Astrocyte (in vitro differentiated cells and primary cell): ENCODE measurements at regions not wholly inside any gene's neighbourhood (a gene's known extent, or its start where the extent isn't known, plus 50 kb on each side); places are given as distances from the start of the nearest gene placed in this dataset.

Source experiments
- DNase-seq: peaks from one replicate; pipeline ENCODE4 v3.0.0-alpha.2; 2010; ENCODE audit warnings: low read depth
- FAIRE-seq: peaks from 2 replicates; lab custom pipeline; 2011; peaks lifted over from hg19 to GRCh38; lab: Jason Lieb, UNC
- H2AFZ ChIP-seq: 2 replicates; pipeline ENCODE4 v1.6.0; 2012; ENCODE audit warnings: low read depth, low read length, inconsistent platforms
- H3K27ac ChIP-seq: 2 replicates; pipeline ENCODE4 v1.5.1; 2011; ENCODE audit warnings: low read depth, low read length, inconsistent platforms
- H3K27me3 ChIP-seq: 2 replicates; pipeline ENCODE4 v1.6.0; 2011; ENCODE audit warnings: low read length, inconsistent platforms; ENCODE audit not compliant: insufficient read depth
- H3K36me3 ChIP-seq: 2 replicates; pipeline ENCODE4 v1.5.1; 2011; ENCODE audit warnings: low read length, inconsistent platforms; ENCODE audit not compliant: insufficient read depth
- H3K4me1 ChIP-seq: 2 replicates; pipeline ENCODE4 v1.5.1; 2011; ENCODE audit warnings: low read length, inconsistent platforms; ENCODE audit not compliant: insufficient read depth
- H3K4me2 ChIP-seq: 2 replicates; pipeline ENCODE4 v1.6.0; 2012; ENCODE audit warnings: low read length, inconsistent platforms
- H3K4me3 ChIP-seq: 2 replicates; pipeline ENCODE4 v1.5.1; 2011; ENCODE audit warnings: low read depth, mild to moderate bottlenecking, low read length, inconsistent platforms; ENCODE audit not compliant: insufficient read depth
- H3K79me2 ChIP-seq: 2 replicates; pipeline ENCODE4 v1.6.0; 2012; ENCODE audit warnings: mild to moderate bottlenecking, low read length, inconsistent platforms; ENCODE audit not compliant: insufficient read depth
- H3K9ac ChIP-seq: 2 replicates; pipeline ENCODE4 v1.6.0; 2012; ENCODE audit warnings: mild to moderate bottlenecking, low read length, inconsistent platforms
- H3K9me3 ChIP-seq: 2 replicates; pipeline ENCODE4 v1.5.1; 2012; ENCODE audit warnings: low read depth, mild to moderate bottlenecking, low read length, inconsistent platforms; ENCODE audit not compliant: insufficient read depth
- H4K20me1 ChIP-seq: 2 replicates; pipeline ENCODE4 v1.6.0; 2012; ENCODE audit warnings: low read length, inconsistent platforms; ENCODE audit not compliant: insufficient read depth
- H3K27ac Mint-ChIP-seq: one replicate; pipeline ENCODE4 v1.8.0; 2021; ENCODE audit warnings: mild to moderate bottlenecking, mixed read lengths; ENCODE audit not compliant: unreplicated experiment
- H3K27me3 Mint-ChIP-seq: one replicate; pipeline ENCODE4 v1.8.0; 2021; ENCODE audit warnings: low read depth, mixed read lengths; ENCODE audit not compliant: unreplicated experiment
- H3K36me3 Mint-ChIP-seq: one replicate; pipeline ENCODE4 v1.8.0; 2021; ENCODE audit warnings: low read depth, mixed read lengths; ENCODE audit not compliant: unreplicated experiment
- H3K4me1 Mint-ChIP-seq: one replicate; pipeline ENCODE4 v1.8.0; 2021; ENCODE audit warnings: low read depth, mixed read lengths; ENCODE audit not compliant: unreplicated experiment
- H3K4me3 Mint-ChIP-seq: one replicate; pipeline ENCODE4 v1.8.0; 2021; ENCODE audit warnings: mild to moderate bottlenecking, moderate library complexity, mixed read lengths; ENCODE audit not compliant: unreplicated experiment
- H3K9me3 Mint-ChIP-seq: one replicate; pipeline ENCODE4 v1.8.0; 2021; ENCODE audit warnings: mild to moderate bottlenecking, mixed read lengths; ENCODE audit not compliant: unreplicated experiment
- CTCF ChIP-seq: IDR thresholded peaks from 2 replicates; pipeline ENCODE4 v1.5.1; 2011; ENCODE audit warnings: low read depth, mild to moderate bottlenecking, inconsistent platforms, low read length, moderate library complexity; ENCODE audit not compliant: insufficient read depth
- EZH2 ChIP-seq: IDR thresholded peaks from 2 replicates; pipeline ENCODE4 v1.6.1; 2012; ENCODE audit warnings: mild to moderate bottlenecking, low read length, inconsistent platforms; ENCODE audit not compliant: insufficient read depth

- Histone ChIP-seq H3K4me2 (no peak overlapping the region), H3K27me3 (no peaks in the 10 kb centered on the region), H3K79me2 (no peaks in the 10 kb centered on the region), H4K20me1 (no peaks in the 10 kb centered on the region), H3K4me1 (no peaks in the 10 kb centered on the region), H3K36me3 (no peaks in the 10 kb centered on the region), H3K9ac (no peak overlapping the region), H3K4me3 (no peak overlapping the region), H3K27ac (no peak overlapping the region), H2AFZ (no peak overlapping the region), H3K9me3 (no peaks in the 10 kb centered on the region)
- no peak for DNase-seq
- no peak overlapping the region for H3K4me3 Mint-ChIP-seq
- no peaks in the 10 kb centered on the region for H3K9me3 Mint-ChIP-seq
- no peak for FAIRE-seq
- no peak overlapping the region for H3K27ac Mint-ChIP-seq
- no peaks in the 10 kb centered on the region for H3K27me3 Mint-ChIP-seq
- no peak for TF ChIP-seq EZH2
- no peak for TF ChIP-seq CTCF
- H3K36me3 Mint-ChIP-seq, result no peaks in the 10 kb centered on the region
- H3K4me1 Mint-ChIP-seq, result no peaks in the 10 kb centered on the region
These were observed 180.7 kb upstream of the DIPK2B start for GRCh38 chrX:45381366-45381765.

GRCh38 chrX:45379236-45379635 is 178.6 kb upstream of the DIPK2B start:
- no peaks in the 10 kb centered on the region for H3K9me3 ChIP-seq
- Mint-ChIP-seq H3K9me3 (peaks cover under 1% of the 10 kb centered on the region), H3K36me3 (no peaks in the 10 kb centered on the region), H3K27ac (no peak overlapping the region), H3K27me3 (no peaks in the 10 kb centered on the region), H3K4me3 (no peak overlapping the region), H3K4me1 (no peaks in the 10 kb centered on the region)
- no peaks in the 10 kb centered on the region for H3K27me3 ChIP-seq
- TF ChIP-seq CTCF, result no peak
- TF ChIP-seq EZH2, result no peak
- no peak overlapping the region for H3K4me2 ChIP-seq
- H3K4me1 ChIP-seq, result no peaks in the 10 kb centered on the region
- no peaks in the 10 kb centered on the region for H3K79me2 ChIP-seq
- no peaks in the 10 kb centered on the region for H3K36me3 ChIP-seq
- H3K27ac ChIP-seq, result no peak overlapping the region
- DNase-seq (no peak), FAIRE-seq (no peak)
- H3K4me3 ChIP-seq, result no peak overlapping the region
- no peak overlapping the region for H2AFZ ChIP-seq
- H4K20me1 ChIP-seq, result no peaks in the 10 kb centered on the region
- H3K9ac ChIP-seq, result no peak overlapping the region

- no peak overlapping the region for H3K27ac Mint-ChIP-seq
- no peaks in the 10 kb centered on the region for H3K79me2 ChIP-seq
- H3K27ac ChIP-seq, result no peak overlapping the region
- H3K9me3 Mint-ChIP-seq, result peaks cover 2% of the 10 kb centered on the region
- no peak overlapping the region for H3K4me3 Mint-ChIP-seq
- DNase-seq (no peak), FAIRE-seq (peak; percentile 88)
- H3K36me3 ChIP-seq, result no peaks in the 10 kb centered on the region
- H3K36me3 Mint-ChIP-seq, result no peaks in the 10 kb centered on the region
- no peak overlapping the region for H3K4me3 ChIP-seq
- H3K27me3 Mint-ChIP-seq, result no peaks in the 10 kb centered on the region
- no peak overlapping the region for H3K9ac ChIP-seq
- peaks cover 2% of the 10 kb centered on the region for H3K9me3 ChIP-seq
- H3K4me2 ChIP-seq, result no peak overlapping the region
- no peaks in the 10 kb centered on the region for H4K20me1 ChIP-seq
- no peaks in the 10 kb centered on the region for H3K27me3 ChIP-seq
- TF ChIP-seq EZH2 (no peak), CTCF (no peak)
- no peak overlapping the region for H2AFZ ChIP-seq
- no peaks in the 10 kb centered on the region for H3K4me1 ChIP-seq
- H3K4me1 Mint-ChIP-seq, result no peaks in the 10 kb centered on the region
These were observed 171.5 kb upstream of the DIPK2B start for GRCh38 chrX:45372151-45372550.
